GM18519 (cell line): ENCODE measurements at regions not wholly inside any gene's neighbourhood (a gene's known extent, or its start where the extent isn't known, plus 50 kb on each side); places are given as distances from the start of the nearest gene placed in this dataset.
"Not testable (repeated sequence)": the region's sequence is repeated elsewhere in the genome, so short reads cannot be mapped to it uniquely, and the experiment has no call there.

Experiments used
- ATAC-seq: cut with Tn5 transposase; IDR thresholded peaks from one replicate; pipeline ENCODE4 v1.9.1; 2021; ENCODE audit warnings: mild to moderate bottlenecking, moderate library complexity; ENCODE audit not compliant: unreplicated experiment, low FRiP score

DNA sequence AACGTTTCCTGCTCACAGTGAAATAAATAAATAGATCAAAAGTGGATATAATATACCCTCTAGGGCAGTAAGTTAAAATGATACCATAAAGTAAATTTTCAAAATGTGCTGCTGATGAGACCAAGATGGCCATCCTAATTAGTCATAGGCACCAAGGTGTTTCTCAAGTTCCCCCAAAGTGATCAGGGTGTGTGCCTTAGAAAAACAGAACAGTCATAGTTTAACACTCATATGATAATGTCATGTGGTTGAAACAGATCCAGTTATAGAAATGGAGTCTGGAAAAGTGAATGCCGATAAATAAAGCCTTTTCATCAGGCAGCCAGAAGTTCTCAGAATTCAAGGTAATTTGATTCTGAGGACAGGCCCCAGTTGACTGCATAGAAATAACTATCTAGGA lies 161.5 kb upstream of the CDKN2B start:
- no peak for ATAC-seq

DNA sequence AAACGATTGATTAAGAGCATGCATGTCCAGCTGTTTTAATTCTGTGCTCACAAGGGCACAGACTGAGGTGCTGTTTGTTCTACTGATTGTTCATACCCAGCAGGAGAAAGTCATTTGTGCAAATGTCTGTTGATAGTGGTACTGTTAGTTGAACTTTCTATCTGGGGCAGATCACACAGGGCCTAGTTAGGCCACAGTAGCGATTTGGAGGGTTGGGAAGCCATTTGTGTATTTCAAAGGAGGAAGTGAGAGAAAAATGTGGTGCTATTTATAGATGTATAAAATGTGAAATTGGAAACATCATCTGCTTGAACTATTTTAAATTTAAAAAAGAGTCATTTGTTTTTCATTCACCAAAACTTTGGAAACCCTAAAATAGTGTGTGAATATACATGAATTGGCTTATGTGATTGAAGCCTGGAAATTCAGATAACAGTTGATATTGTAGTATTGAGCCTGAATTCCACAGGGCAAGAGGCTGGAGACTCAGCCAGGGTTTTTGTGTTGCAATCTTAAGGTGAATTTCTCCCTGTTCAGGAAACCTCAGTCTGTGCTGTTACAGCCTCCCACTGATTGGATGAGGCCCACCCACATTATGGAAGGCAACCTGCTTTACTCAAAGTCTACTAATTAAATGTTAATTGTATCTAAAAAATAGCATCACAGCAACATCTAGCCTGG lies 162.0 kb upstream of the CDKN2B start:
- peak; percentile 75 for ATAC-seq

DNA sequence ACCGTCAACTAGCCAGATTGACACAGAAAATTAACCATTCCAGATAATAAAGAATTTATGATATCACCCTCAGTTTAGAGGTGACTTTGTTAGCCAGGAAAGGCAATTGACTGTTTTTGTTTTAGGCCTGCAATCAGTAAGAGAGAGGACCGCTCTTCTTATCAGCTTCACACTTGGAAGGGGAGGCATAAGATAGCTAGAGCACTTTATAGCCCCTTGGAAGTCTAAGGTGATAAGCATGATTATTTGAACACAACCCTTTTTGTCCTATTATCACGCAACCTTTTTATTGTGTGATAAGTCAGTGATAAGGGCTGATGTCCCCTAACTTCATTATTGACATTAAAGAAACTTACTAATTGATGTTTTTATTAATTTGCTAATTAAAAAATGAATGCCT lies 162.6 kb upstream of the CDKN2B start:
- no peak for ATAC-seq

DNA sequence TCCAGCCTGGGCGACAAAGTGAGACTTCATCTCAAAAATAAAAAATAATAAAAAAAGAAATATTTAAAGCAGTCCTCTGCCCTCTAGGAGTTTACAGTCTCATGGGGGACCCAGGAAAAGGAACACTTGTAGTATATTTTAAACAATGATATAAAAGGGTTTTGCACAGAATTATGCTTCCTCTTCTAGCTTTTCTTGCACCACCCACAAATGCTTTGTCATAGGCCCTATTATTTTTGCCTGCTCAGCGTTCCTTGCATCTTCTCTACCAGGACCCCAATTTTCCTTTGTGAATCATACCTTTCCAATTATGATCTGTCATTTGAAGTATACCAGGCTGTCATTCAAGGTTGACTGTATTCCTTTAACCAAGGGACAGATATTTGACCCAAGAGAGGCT lies 164.8 kb upstream of the CDKN2B start:
- no peak for ATAC-seq

DNA sequence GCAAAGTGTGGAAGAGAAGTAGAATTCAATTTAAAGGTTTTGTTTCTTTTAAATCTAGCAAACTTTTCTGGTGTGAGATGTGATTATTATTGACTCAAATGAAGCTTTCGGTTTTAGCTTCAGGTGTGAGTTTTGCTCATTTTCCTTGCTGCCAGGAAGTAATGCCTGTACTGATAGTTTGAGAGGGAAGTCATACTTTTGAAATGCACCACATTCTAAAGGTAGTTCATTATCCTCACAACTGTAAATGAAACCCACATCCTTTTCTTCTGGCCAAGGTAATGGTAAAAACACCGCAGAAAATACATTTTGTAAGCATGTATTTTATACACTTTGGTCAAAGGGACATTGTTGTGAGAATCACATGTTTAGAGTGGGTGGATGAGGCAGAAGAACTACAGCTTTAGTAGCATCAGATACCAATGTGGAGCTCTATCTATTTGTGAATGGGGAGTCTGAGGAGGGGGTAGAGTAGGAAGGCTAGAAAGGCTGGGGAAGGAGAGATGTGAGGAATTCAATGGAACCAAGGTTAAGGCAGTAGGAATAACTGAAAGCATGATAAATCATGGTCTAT lies 167.0 kb upstream of the CDKN2B start:
- ATAC-seq, result peak; percentile 63

DNA sequence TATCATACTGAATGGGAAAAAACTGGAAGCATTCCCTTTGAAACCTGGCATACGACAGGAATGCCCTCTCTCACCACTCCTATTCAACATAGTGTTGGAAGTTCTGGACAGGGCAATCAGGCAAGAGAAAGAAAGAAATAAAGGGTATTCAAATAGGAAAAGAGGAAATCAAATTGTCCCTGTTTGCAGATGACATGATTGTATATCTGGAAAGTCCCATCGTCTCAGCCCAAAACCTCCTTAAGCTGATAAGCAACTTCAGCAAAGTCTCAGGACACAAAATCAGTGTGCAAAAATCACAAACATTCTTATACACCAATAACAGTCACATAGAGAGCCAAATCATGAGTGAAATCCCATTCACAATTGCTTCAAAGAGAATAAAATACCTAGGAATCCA lies 171.9 kb upstream of the CDKN2B start:
- not testable (repeated sequence) for ATAC-seq

DNA sequence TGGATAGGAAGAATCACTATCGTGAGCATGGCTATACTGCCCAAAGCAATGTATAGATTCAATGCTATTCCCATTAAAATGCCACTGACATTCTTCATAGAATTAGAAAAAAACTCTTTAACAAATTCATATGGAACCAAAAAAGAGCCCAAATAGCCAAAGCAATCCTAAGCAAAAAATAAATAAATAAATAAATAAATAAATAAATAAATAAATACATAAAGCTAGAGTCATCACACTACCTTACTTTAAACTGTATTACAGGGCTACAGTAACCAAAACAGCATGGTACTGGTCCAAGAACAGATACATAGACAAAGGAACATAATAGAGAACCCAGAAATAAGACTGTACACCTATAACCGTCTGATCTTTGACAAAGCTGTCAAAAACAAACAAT lies 180.4 kb upstream of the CDKN2B start:
- no peak for ATAC-seq

DNA sequence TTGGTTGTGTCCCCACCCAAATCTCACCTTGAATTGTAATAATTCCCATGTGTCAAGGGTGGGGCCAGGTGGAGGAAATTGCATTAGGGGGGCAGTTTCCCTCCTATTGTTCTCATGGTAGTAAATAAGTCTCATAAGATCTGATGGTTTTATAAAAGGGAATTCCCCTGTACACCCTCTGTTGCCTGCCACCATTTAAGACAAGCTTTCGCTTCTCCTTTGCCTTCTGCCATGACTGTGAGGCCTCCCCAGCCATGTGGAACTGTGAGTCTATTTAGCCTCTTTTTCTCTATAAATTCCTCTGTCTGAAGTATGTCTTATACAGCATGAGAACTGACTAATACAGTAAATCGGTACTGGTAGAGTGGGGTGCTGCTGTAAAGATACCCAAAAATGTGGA lies 187.9 kb upstream of the CDKN2B start:
- ATAC-seq, result peak; percentile 95

DNA sequence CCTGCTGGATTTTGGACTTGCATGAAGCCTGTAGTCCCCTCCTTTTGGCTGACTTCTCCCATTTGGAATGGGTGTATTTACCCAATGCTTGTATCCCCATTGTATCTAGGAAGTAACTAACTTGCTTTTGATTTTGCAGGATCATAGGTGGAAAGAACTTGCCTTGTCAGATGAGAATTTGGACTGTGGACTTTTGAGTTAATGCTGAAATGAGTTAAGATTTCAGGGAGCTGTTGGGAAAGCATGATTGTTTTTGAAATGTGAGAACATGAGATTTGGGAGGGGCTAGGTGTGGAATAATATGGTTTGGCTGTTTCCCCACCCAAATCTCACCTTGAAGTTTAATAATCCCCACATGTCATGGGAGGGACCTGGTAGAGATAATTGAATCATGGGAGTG lies 189.6 kb upstream of the CDKN2B start:
- ATAC-seq, result no peak

DNA sequence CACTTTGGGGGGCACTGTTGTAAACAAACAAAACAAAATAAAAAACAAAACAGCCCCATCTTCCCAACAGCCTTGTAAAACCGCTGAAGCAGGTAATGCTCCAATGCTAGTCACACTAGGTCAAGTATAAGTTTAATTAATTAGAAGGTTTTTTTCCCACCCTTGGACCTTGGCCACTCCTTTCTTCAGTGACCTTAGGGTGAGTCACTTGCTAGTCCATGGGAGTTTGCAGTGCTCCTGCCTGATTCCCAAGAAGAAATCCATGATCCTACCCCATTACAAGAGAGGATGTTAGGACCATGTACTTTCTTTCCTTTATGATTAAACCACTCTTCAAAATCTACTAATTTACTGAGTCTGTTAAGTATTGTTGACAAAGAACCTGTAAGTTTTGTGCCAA lies 192.2 kb upstream of the CDKN2B start:
- ATAC-seq, result no peak

DNA sequence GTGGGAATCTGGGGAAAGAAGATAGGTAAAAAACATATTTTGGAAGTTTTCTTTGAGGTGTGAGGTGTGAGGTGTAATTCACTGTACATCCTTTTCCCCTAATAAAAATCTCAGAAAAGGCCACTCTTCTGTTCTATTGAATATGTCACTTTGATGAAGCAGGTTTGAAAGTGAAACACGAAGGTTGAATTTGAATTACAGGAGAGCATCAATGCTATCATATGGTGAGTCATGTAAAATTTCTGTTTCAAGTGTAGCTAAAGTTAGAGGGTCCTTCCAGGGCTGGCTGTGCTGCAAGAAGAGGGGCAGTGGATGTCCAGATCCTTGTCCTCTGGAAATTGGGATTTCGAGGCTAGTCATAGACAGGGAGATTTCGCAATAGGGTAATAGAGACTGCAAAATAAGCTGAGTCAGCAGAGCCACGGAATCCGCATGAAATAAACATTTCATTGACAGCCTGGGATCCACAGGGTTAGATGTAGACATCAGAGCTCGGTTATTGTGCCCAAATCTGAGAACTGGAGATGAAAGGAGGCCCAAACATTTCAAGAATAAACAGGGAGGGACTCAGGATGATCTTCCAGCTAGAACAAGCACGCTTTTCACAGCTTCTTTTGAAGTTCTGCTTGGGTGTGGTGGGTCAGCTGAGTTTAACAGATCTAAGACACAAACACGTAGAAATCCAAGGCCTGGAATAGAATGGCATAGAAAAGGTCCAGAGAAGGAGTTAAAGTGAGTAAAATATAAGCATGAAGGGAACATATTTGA lies 194.4 kb upstream of the CDKN2B start:
- no peak for ATAC-seq

DNA sequence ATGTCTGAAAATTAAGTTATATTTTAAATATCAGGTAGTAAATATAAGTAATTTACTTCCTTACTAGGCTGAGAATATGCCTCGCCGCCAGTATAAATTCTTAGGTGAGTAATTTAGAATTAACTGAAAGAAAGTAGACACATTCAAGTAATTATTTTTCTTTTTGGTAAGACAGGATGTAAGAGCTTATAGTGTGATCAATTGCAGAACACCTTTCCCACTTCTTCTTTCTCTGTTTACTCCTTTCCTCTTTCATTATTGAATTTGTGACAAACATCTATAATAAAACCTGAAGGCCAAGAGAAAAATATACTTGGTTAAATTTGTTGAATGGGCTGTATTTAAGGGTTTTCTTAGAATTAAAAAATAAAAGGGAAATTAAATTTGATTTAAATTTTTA lies 195.1 kb upstream of the CDKN2B start:
- no peak for ATAC-seq

DNA sequence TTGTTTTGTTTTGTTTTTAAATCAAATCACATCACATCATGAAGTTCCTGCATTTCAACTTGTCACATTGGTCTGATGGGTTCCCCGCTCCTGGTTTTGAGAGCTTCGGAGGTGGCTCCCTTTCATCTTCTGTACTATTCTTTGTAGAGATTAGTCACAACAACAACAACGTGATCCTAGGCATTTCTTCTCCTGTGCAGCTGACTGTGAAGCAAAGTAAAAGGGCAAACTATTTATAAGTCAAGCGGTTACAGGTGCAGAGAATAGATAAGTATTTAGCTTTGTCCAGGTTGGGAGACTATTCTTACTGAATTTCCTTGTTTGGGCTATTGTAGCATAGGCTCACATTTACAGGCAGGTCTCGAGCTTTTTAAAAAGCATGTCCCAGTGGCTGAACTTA lies 197.7 kb upstream of the CDKN2B start:
- no peak for ATAC-seq

DNA sequence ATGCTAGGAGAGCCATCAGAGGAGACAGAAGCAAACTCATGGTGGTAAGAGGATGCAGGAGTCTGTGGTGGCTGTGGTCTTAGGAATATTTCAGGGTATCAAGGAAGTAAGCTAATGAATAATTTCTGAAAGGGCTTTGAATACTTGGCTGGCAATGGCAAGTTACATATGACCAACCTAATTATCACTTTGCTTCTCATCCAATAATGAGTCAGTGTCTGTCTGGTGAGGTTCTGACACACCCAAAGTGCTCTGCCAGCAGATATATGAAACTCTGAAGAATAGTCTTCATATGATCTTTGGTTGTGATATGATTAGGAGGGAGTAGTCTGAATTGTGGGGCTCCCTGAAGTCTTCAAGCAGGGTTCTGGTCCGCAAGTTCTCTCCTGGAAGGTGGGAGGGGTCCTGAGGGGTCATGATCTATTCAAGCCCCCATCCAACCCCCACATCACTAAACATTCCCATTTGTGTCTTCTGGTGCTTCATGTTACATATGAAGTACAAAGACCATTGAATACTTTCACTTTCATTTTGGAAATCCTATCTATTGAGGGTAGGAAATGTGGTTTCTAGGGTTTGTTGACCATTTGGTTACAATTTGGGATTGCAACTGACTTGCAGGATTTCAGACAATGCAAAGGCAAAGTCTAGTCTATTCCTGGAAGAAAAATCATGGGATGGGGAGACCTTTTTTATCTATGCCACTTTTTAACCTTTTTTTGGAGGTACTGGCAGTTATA lies 199.9 kb upstream of the CDKN2B start:
- ATAC-seq, result peak; percentile 48

DNA sequence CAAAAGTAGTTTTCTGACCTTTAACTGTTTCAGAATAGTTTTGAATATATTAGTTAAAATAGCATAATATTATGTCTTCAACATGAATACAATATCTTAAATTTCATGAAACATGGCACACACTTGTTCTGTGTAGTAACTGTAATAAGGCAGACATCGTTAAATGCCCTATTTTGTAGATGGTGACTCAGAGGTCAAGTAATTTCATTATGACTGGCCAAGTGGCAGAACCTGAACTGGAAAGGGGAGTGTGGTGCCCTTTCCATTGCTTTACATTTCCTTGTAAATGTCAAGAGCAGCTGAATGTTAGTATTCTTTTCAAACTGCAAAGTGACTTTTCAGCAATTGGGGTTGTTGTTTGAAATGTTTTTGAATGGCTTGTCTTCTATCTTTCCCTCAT lies 201.2 kb upstream of the CDKN2B start:
- ATAC-seq, result no peak

DNA sequence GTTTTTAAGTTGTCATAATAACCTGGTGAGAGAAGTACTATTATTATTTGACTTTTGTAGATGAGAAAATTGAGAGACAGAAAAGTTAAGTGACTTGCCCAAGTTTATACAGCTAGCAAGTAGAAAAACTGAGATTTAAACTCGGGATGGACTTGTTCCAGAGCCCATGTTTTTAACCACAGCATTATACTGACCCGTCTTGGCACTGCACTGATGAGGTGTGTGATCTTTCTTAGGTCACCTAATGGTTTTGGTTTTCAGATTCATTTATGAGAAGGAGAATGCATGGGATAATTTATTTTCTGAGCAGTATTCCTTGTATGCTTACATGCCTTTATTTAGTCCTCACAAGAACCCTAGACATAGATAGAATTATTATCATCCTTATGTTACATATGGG lies 201.8 kb upstream of the CDKN2B start:
- ATAC-seq, result no peak

DNA sequence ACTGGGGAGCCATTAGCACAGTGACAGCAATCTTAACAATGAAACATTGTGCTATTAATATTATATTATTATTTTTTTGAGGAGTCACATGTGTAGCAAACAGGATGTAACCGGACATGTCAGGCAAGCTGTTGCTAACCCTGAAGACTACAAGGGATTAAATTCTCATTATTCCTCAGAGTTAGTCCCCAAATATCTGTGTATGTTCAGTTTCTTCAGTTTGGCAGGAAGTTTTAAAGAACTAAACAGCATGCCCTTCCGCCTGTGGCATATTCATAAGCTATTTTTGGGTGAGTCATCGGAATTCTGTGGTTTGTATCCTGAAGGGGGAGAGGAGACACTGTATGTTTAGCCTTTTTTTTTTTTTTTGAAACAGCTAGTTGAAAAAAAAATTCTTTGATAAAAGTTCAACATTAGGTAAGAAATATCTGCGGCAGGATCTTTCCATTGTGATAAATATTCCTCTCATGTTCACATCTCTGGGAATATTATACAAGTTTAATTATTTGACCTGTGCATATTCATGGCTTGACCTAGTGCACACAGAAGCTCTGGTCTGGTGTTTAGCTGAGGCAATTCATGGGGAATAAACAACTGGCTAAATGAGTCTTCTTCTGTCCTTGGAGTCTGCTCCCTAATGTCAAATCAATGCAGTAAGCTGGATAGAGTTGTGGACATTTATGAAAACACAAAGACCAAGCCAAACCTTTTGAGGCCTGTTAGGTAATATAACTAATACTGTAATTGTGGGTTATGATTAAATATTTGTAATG lies 202.7 kb upstream of the CDKN2B start:
- no peak for ATAC-seq

DNA sequence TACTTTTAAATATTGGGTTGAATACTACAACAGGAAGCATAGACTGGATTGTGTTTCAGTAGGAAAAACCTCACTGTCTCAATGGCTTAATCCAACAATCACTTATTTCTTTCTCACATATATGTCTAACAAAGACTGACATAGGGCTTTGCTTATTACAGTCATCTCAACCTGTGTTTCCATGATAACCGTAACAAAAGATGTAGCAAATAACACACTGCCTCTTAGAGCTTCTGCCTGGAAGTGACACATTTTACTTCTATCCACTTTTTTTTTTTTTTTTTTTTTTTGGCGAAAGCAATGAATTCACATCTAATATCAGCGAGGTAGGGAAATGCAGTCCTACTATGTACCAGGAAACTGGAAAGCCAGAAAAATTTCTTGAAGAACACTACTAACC lies 204.9 kb upstream of the CDKN2B start:
- no peak for ATAC-seq

DNA sequence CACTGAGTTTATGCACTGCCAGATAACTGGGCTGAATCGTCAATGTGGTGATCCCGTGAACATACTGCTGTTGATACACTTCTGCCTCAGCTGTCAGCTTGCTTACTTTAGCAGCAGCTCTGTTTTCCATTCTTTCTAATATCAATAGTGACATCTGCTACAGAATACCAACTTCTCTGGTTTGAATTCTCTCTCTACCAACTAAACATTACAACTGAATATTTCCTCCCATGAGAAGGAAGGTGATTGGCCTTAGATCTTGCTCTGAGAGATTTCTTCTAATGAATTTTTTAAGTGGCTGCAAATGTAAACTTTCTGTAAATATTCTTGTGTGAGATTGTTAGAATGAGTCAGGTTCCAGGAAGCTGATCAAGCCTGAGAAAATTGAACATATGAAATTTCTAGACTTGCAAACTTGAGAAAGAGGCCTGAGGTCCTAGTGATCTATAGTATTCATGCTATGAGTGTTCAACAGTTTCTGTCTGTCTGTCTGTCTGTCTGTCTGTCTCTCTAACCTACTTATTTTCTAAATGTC lies 205.5 kb upstream of the CDKN2B start:
- no peak for ATAC-seq

DNA sequence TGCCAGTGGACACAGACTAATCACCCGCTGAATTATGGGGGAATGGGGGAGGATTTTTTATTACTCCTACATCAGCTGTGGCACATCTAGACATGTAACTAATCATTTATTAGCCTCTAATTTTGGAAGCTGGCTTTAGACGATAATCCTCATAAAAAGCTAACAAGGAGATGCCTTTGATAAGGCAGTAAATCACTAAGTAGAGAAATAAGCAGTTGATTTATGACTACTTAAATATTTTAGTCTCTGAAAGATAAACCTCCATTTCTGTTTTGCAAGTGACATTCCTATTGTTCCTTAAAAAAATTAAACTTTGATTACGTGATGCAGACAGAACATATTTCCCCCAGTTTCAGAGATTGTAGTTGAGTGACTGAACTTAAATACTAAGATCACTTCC lies 206.4 kb upstream of the CDKN2B start:
- ATAC-seq, result no peak
